ENCODE measurements at regions not wholly inside any gene's neighbourhood (a gene's known extent, or its start where the extent isn't known, plus 50 kb on each side); places are given as distances from the start of the nearest gene placed in this dataset.
A peak's percentile ranks its signal among the peaks of the same experiment; 100 is the strongest.

- Histone ChIP-seq H3K4me3 (no peak overlapping the region), H3K9ac (ENCODE audit: low read depth in 2 of 2, low read length in 2 of 2) (no peak overlapping the region), H3K36me3 (no peaks in the 10 kb centered on the region), H3K4me1 (no peaks in the 10 kb centered on the region), H3K27ac (no peak overlapping the region), H3K27me3 (no peaks in the 10 kb centered on the region), H3K9me3 (no peaks in the 10 kb centered on the region)
- intact Hi-C loops (cut with DNase I) = no loop called here
- TF ChIP-seq CTCF (IDR thresholded peaks at IDR 0.05) = no peak
- DNase-seq = no peak
These were observed 59.0 kb upstream of the EDEM3 start for GRCh38 chr1:184813528-184814089.

- no peaks in the 10 kb centered on the region for H3K27me3 ChIP-seq
These were observed 56.9 kb upstream of the EDEM3 start for GRCh38 chr1:184811439-184812111.

GRCh38 chr1:184810735-184811343, 56.2 kb upstream of the EDEM3 start:
- intact Hi-C loops (cut with DNase I) = no loop called here
- Histone ChIP-seq H3K27ac (no peak overlapping the region), H3K4me1 (no peaks in the 10 kb centered on the region), H3K9ac (ENCODE audit: low read depth in 2 of 2, low read length in 2 of 2) (no peak overlapping the region), H3K4me3 (no peak overlapping the region), H3K36me3 (no peaks in the 10 kb centered on the region), H3K9me3 (no peaks in the 10 kb centered on the region), H3K27me3 (no peaks in the 10 kb centered on the region)
- TF ChIP-seq CTCF (IDR thresholded peaks at IDR 0.05) = no peak
- no peak for DNase-seq

More at GRCh38 chr1:184811439-184812111, 56.9 kb upstream of the EDEM3 start:
- no peaks in the 10 kb centered on the region for H3K4me1 ChIP-seq
- intact Hi-C loops (cut with DNase I) = no loop called here
- H3K9me3 ChIP-seq = no peaks in the 10 kb centered on the region
- H3K4me3 ChIP-seq = no peak overlapping the region
- TF ChIP-seq CTCF (IDR thresholded peaks at IDR 0.05) = no peak
- H3K36me3 ChIP-seq = no peaks in the 10 kb centered on the region
- DNase-seq = no peak
- no peak overlapping the region for H3K9ac ChIP-seq (ENCODE audit: low read depth in 2 of 2, low read length in 2 of 2)
- H3K27ac ChIP-seq = no peak overlapping the region

GRCh38 chr1:184806296-184806721, 51.7 kb upstream of the EDEM3 start:
- no peaks in the 10 kb centered on the region for H3K27me3 ChIP-seq
- H3K27ac ChIP-seq = no peak overlapping the region
- TF ChIP-seq CTCF (IDR thresholded peaks at IDR 0.05) = no peak
- H3K36me3 ChIP-seq = no peaks in the 10 kb centered on the region
- intact Hi-C loops (cut with DNase I) = loop anchor here (5.0 kb wide), 1 partner anchor 366 kb away; no protein-coding TSS in a partner anchor
- no peak for DNase-seq
- no peaks in the 10 kb centered on the region for H3K9me3 ChIP-seq
- no peaks in the 10 kb centered on the region for H3K4me1 ChIP-seq
- H3K4me3 ChIP-seq = no peak overlapping the region
- H3K9ac ChIP-seq (ENCODE audit: low read depth in 2 of 2, low read length in 2 of 2) = peak overlapping the region in 1 of 2 donors; percentile 21

- H3K4me1 ChIP-seq = no peaks in the 10 kb centered on the region
- intact Hi-C loops (cut with DNase I) = loop anchor here (1.0 to 5.0 kb wide), 2 partner anchors 177 to 367 kb away; no protein-coding TSS in a partner anchor
- TF ChIP-seq CTCF (IDR thresholded peaks at IDR 0.05) = peak; percentile 94
- peak; percentile 93 for DNase-seq
- H3K4me3 ChIP-seq = no peak overlapping the region
- H3K9me3 ChIP-seq = no peaks in the 10 kb centered on the region
- no peaks in the 10 kb centered on the region for H3K27me3 ChIP-seq
- H3K27ac ChIP-seq = no peak overlapping the region
- H3K9ac ChIP-seq (ENCODE audit: low read depth in 2 of 2, low read length in 2 of 2) = peak overlapping the region in 1 of 2 donors; percentile 21
- H3K36me3 ChIP-seq = no peaks in the 10 kb centered on the region
These were observed 51.1 kb upstream of the EDEM3 start for GRCh38 chr1:184805667-184806295.
